Activated CD4-positive, alpha-beta memory T cell treated with anti-CD3 and anti-CD28 coated beads, Interleukin-2, amount 10 ng/mL, durations not matched to agents 7 days and 5 days (primary cell): ENCODE measurements at regions not wholly inside any gene's neighbourhood (a gene's known extent, or its start where the extent isn't known, plus 50 kb on each side); places are given as distances from the start of the nearest gene placed in this dataset.

ENCODE experiments used
- CTCF ChIA-PET: fragments of 350-600 bp; sonication (Branson Sonifier 250); formaldehyde crosslinking; loops from one replicate; lab custom pipeline; 2021; ENCODE audit warnings: antibody characterized with exemption, inconsistent platforms; lab: Charles Lee
- POLR2A ChIA-PET: fragments of 350-600 bp; sonication (Branson Sonifier 250); formaldehyde crosslinking; loops from one replicate; lab custom pipeline; 2021; ENCODE audit warnings: antibody characterized with exemption; lab: Charles Lee
- DNase-seq: peaks from one replicate; pipeline ENCODE4 v3.0.0-alpha.2; 2020
- H3K27ac Mint-ChIP-seq: one replicate; pipeline ENCODE4 v1.8.0; 2021; ENCODE audit warnings: mild to moderate bottlenecking, mixed read lengths
- H3K27me3 Mint-ChIP-seq: one replicate; pipeline ENCODE4 v1.8.0; 2021; ENCODE audit warnings: mixed read lengths
- H3K36me3 Mint-ChIP-seq: one replicate; pipeline ENCODE4 v1.8.0; 2021; ENCODE audit warnings: low read depth, mixed read lengths
- H3K4me1 Mint-ChIP-seq: one replicate; pipeline ENCODE4 v1.8.0; 2021; ENCODE audit warnings: mixed read lengths
- H3K4me3 Mint-ChIP-seq: one replicate; pipeline ENCODE4 v1.8.0; 2021; ENCODE audit warnings: mild to moderate bottlenecking, mixed read lengths
- H3K9me3 Mint-ChIP-seq: one replicate; pipeline ENCODE4 v1.8.0; 2021; ENCODE audit warnings: mixed read lengths

- peaks cover 3% of the 10 kb centered on the region for H3K36me3 Mint-ChIP-seq
- DNase-seq = no peak
These were observed 998.4 kb downstream of the IGSF11 start for GRCh38 chr3:118036215-118036614.

GRCh38 chr3:118055381-118055780 lies 979.3 kb downstream of the IGSF11 start:
- Mint-ChIP-seq H3K27ac (no peak overlapping the region), H3K4me3 (no peak overlapping the region), H3K36me3 (no peaks in the 10 kb centered on the region), H3K4me1 (no peaks in the 10 kb centered on the region), H3K9me3 (peaks cover 3% of the 10 kb centered on the region), H3K27me3 (no peaks in the 10 kb centered on the region)
- CTCF ChIA-PET = no interaction called here
- DNase-seq = no peak
- POLR2A ChIA-PET = no interaction called here

More at GRCh38 chr3:118036215-118036614, 998.4 kb downstream of the IGSF11 start:
- H3K27ac Mint-ChIP-seq = no peak overlapping the region
- H3K9me3 Mint-ChIP-seq = peaks cover 24% of the 10 kb centered on the region
- H3K4me1 Mint-ChIP-seq = no peaks in the 10 kb centered on the region
- no peak overlapping the region for H3K4me3 Mint-ChIP-seq
- no peaks in the 10 kb centered on the region for H3K27me3 Mint-ChIP-seq
- ChIA-PET CTCF (no interaction called here), POLR2A (no interaction called here)

- POLR2A ChIA-PET = no interaction called here
- CTCF ChIA-PET = no interaction called here
- Mint-ChIP-seq H3K36me3 (no peaks in the 10 kb centered on the region), H3K4me3 (no peak overlapping the region), H3K4me1 (no peaks in the 10 kb centered on the region), H3K9me3 (peaks cover 3% of the 10 kb centered on the region), H3K27me3 (no peaks in the 10 kb centered on the region), H3K27ac (no peak overlapping the region)
- DNase-seq = no peak
These were observed 977.6 kb downstream of the IGSF11 start for GRCh38 chr3:118057086-118057485.

GRCh38 chr3:118059096-118059495 lies 975.5 kb downstream of the IGSF11 start:
- Mint-ChIP-seq H3K27me3 (no peaks in the 10 kb centered on the region), H3K4me3 (no peak overlapping the region), H3K4me1 (no peaks in the 10 kb centered on the region), H3K27ac (no peak overlapping the region), H3K9me3 (peaks cover 2% of the 10 kb centered on the region), H3K36me3 (no peaks in the 10 kb centered on the region)
- ChIA-PET POLR2A (no interaction called here), CTCF (no interaction called here)
- DNase-seq = no peak

- Mint-ChIP-seq H3K4me3 (no peak overlapping the region), H3K9me3 (peaks cover 3% of the 10 kb centered on the region), H3K27ac (no peak overlapping the region), H3K27me3 (no peaks in the 10 kb centered on the region), H3K4me1 (no peaks in the 10 kb centered on the region), H3K36me3 (no peaks in the 10 kb centered on the region)
- POLR2A ChIA-PET = no interaction called here
- no peak for DNase-seq
- CTCF ChIA-PET = no interaction called here
These were observed 967.2 kb downstream of the IGSF11 start for GRCh38 chr3:118067439-118067838.

- CTCF ChIA-PET = no interaction called here
- Mint-ChIP-seq H3K4me3 (no peak overlapping the region), H3K9me3 (peaks cover 13% of the 10 kb centered on the region), H3K4me1 (no peaks in the 10 kb centered on the region), H3K27me3 (no peaks in the 10 kb centered on the region), H3K27ac (no peak overlapping the region), H3K36me3 (no peaks in the 10 kb centered on the region)
- POLR2A ChIA-PET = no interaction called here
- no peak for DNase-seq
These were observed 958.8 kb downstream of the IGSF11 start for GRCh38 chr3:118075873-118076272.

- Mint-ChIP-seq H3K36me3 (no peaks in the 10 kb centered on the region), H3K4me1 (no peaks in the 10 kb centered on the region), H3K4me3 (no peak overlapping the region), H3K27me3 (no peaks in the 10 kb centered on the region), H3K9me3 (peaks cover 13% of the 10 kb centered on the region), H3K27ac (no peak overlapping the region)
- DNase-seq = no peak
- ChIA-PET POLR2A (no interaction called here), CTCF (no interaction called here)
These were observed 957.3 kb downstream of the IGSF11 start for GRCh38 chr3:118077332-118077731.

GRCh38 chr3:118080889-118081288 lies 953.8 kb downstream of the IGSF11 start:
- Mint-ChIP-seq H3K4me1 (no peaks in the 10 kb centered on the region), H3K36me3 (no peaks in the 10 kb centered on the region), H3K27me3 (no peaks in the 10 kb centered on the region), H3K9me3 (peaks cover 10% of the 10 kb centered on the region), H3K27ac (no peak overlapping the region), H3K4me3 (no peak overlapping the region)
- POLR2A ChIA-PET = no interaction called here
- no peak for DNase-seq
- CTCF ChIA-PET = no interaction called here

DNA sequence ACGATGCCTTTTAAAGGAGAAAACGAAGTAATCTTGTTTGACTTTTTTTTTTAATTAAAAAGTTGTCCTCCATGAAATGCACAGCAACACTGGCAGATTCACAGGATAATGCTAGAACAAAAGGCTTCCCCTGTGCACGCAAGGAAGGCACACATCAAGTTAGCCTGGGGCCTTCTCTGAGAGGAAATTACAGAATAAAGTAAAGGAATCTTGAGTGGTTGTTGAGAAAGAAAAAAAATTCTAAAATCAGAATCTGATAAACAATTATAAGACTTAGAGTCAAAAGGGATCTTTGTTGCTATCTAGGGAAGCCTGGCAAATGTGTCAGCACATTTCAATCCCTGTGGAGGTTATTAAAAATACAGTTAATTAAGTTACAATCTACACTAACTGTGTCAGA lies 946.0 kb downstream of the IGSF11 start:
- Mint-ChIP-seq H3K4me1 (no peaks in the 10 kb centered on the region), H3K9me3 (peaks cover 16% of the 10 kb centered on the region), H3K4me3 (no peak overlapping the region), H3K27ac (no peak overlapping the region), H3K27me3 (no peaks in the 10 kb centered on the region), H3K36me3 (no peaks in the 10 kb centered on the region)
- ChIA-PET CTCF (no interaction called here), POLR2A (no interaction called here)
- no peak for DNase-seq

DNA sequence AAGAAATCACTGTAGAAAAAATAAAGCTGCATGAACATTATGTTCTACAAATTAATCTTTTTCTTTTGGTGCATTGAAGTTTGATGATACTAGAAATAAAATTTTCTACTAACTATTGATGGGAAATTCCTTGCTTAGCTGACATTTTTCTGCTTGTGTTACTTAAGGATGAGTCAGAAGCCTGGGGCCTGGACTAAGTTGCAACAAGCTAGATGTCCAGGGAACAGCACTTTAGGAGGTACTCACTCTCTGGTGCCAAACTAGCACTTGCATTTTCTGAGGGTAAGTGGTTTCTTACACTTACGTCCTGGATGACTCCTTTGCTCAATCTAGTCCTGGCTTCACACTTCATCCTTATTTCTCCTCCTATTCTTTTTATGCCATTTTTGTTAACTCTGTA lies 945.1 kb downstream of the IGSF11 start:
- Mint-ChIP-seq H3K9me3 (peaks cover 19% of the 10 kb centered on the region), H3K27ac (no peak overlapping the region), H3K27me3 (no peaks in the 10 kb centered on the region), H3K36me3 (no peaks in the 10 kb centered on the region), H3K4me1 (no peaks in the 10 kb centered on the region), H3K4me3 (no peak overlapping the region)
- DNase-seq = no peak
- CTCF ChIA-PET = no interaction called here
- POLR2A ChIA-PET = no interaction called here

GRCh38 chr3:118097226-118097625 lies 937.4 kb downstream of the IGSF11 start:
- H3K4me1 Mint-ChIP-seq = no peaks in the 10 kb centered on the region
- ChIA-PET POLR2A (no interaction called here), CTCF (no interaction called here)
- H3K27ac Mint-ChIP-seq = no peak overlapping the region
- no peak overlapping the region for H3K4me3 Mint-ChIP-seq
- no peak for DNase-seq
- no peaks in the 10 kb centered on the region for H3K27me3 Mint-ChIP-seq
- peaks cover 18% of the 10 kb centered on the region for H3K9me3 Mint-ChIP-seq
- no peaks in the 10 kb centered on the region for H3K36me3 Mint-ChIP-seq

- no peak for DNase-seq
- H3K27me3 Mint-ChIP-seq = no peaks in the 10 kb centered on the region
- POLR2A ChIA-PET = no interaction called here
- peaks cover 14% of the 10 kb centered on the region for H3K9me3 Mint-ChIP-seq
- no peak overlapping the region for H3K27ac Mint-ChIP-seq
- no peak overlapping the region for H3K4me3 Mint-ChIP-seq
- H3K36me3 Mint-ChIP-seq = no peaks in the 10 kb centered on the region
- H3K4me1 Mint-ChIP-seq = no peaks in the 10 kb centered on the region
- CTCF ChIA-PET = no interaction called here
These were observed 937.0 kb downstream of the IGSF11 start for GRCh38 chr3:118097660-118098059.

- Mint-ChIP-seq H3K4me1 (no peaks in the 10 kb centered on the region), H3K27me3 (no peaks in the 10 kb centered on the region), H3K4me3 (no peak overlapping the region), H3K36me3 (no peaks in the 10 kb centered on the region), H3K27ac (no peak overlapping the region), H3K9me3 (peaks cover 10% of the 10 kb centered on the region)
- ChIA-PET CTCF (no interaction called here), POLR2A (no interaction called here)
- DNase-seq = no peak
These were observed 935.8 kb downstream of the IGSF11 start for GRCh38 chr3:118098827-118099226.

DNA sequence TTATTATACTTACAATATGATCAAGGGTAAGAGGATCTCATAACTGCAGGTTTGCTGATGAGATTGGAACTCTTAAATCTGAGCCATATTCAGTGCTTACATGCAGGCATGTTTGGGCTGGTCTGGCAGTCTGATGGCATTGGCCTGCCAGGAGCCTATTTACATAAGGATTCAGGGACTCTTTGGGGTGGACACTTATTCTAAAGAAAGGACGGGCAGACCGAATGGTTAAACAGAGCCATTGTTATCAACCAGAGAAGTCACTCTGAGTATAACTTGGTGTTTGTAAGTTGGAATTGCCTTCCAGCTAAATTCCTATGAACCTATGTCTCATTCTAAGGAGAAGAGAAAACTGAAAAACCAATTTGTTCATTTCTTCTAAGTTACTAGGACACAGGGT lies 932.8 kb downstream of the IGSF11 start:
- POLR2A ChIA-PET = no interaction called here
- no peaks in the 10 kb centered on the region for H3K27me3 Mint-ChIP-seq
- no peaks in the 10 kb centered on the region for H3K36me3 Mint-ChIP-seq
- H3K4me3 Mint-ChIP-seq = no peak overlapping the region
- H3K9me3 Mint-ChIP-seq = no peaks in the 10 kb centered on the region
- DNase-seq = no peak
- H3K4me1 Mint-ChIP-seq = no peaks in the 10 kb centered on the region
- CTCF ChIA-PET = no interaction called here
- H3K27ac Mint-ChIP-seq = no peak overlapping the region

GRCh38 chr3:118102737-118103136 lies 931.9 kb downstream of the IGSF11 start:
- POLR2A ChIA-PET = no interaction called here
- no peaks in the 10 kb centered on the region for H3K4me1 Mint-ChIP-seq
- H3K27ac Mint-ChIP-seq = no peak overlapping the region
- CTCF ChIA-PET = no interaction called here
- H3K27me3 Mint-ChIP-seq = no peaks in the 10 kb centered on the region
- no peaks in the 10 kb centered on the region for H3K36me3 Mint-ChIP-seq
- no peak overlapping the region for H3K4me3 Mint-ChIP-seq
- H3K9me3 Mint-ChIP-seq = no peaks in the 10 kb centered on the region
- no peak for DNase-seq
